Activated T-helper 1 cell treated with anti-CD3 and anti-CD28 coated beads, Interleukin-12 subunit alpha, Interleukin-12 subunit beta, Interleukin-2, Interleukin-4 antibody, amounts not matched to agents 30 ng/mL and 10 ng/mL and 1 ng/mL, durations not matched to agents 14 hours and 24 hours and 36 hours (primary cell): ENCODE measurements at regions not wholly inside any gene's neighbourhood (a gene's known extent, or its start where the extent isn't known, plus 50 kb on each side); places are given as distances from the start of the nearest gene placed in this dataset.

Source experiments
- DNase-seq: peaks from one replicate; pipeline ENCODE4 v3.0.0; 2021; ENCODE audit warnings: low spot score
- H3K27ac Mint-ChIP-seq: one replicate; pipeline ENCODE4 v1.8.0; 2021; ENCODE audit warnings: mild to moderate bottlenecking, mixed read lengths
- H3K27me3 Mint-ChIP-seq: one replicate; pipeline ENCODE4 v1.8.0; 2022; ENCODE audit warnings: mild to moderate bottlenecking, moderate library complexity, mixed read lengths; ENCODE audit not compliant: insufficient read depth
- H3K36me3 Mint-ChIP-seq: one replicate; pipeline ENCODE4 v1.8.0; 2021; ENCODE audit warnings: low read depth, mixed read lengths
- H3K4me1 Mint-ChIP-seq: one replicate; pipeline ENCODE4 v1.8.0; 2021; ENCODE audit warnings: low read depth, mixed read lengths
- H3K4me3 Mint-ChIP-seq: one replicate; pipeline ENCODE4 v1.8.0; 2021; ENCODE audit warnings: mild to moderate bottlenecking, moderate library complexity, mixed read lengths
- H3K9me3 Mint-ChIP-seq: one replicate; pipeline ENCODE4 v1.8.0; 2021; ENCODE audit warnings: mixed read lengths
- intact Hi-C: fragments of 100-400 bp; cut with micrococcal nuclease; formaldehyde crosslinking; loops from one replicate; pipeline ENCODE4 v1.15.1; 2024

DNA sequence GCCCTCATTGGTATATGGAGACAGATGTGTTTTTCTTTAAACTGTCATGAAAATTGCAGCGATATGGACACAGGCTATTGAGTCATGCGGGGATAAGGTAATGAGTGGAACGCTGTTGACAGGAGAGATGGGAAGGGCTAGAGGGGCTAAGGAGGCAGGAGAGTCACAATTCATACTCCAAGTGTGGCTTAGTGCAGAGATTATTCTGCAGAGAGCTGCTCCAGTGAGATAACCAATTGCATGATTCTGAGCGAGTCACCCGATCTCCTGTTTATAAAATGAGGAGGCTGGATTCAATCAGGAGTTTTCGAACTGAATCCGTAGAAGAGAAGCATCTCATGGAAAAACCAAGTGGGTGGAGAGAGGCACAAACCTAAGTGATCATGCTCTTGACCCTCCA, 106.4 kb upstream of the PLEKHG7 start:
- no peak overlapping the region for H3K4me3 Mint-ChIP-seq
- H3K4me1 Mint-ChIP-seq = peaks cover 52% of the 10 kb centered on the region
- H3K36me3 Mint-ChIP-seq = peaks cover 37% of the 10 kb centered on the region
- DNase-seq = no peak
- H3K27ac Mint-ChIP-seq = peak overlapping the region; percentile 37
- H3K27me3 Mint-ChIP-seq = no peaks in the 10 kb centered on the region
- intact Hi-C loops = loop anchor here (10.0 kb wide), 1 partner anchor 1188 kb away; no protein-coding TSS in a partner anchor
- peaks cover 43% of the 10 kb centered on the region for H3K9me3 Mint-ChIP-seq

DNA sequence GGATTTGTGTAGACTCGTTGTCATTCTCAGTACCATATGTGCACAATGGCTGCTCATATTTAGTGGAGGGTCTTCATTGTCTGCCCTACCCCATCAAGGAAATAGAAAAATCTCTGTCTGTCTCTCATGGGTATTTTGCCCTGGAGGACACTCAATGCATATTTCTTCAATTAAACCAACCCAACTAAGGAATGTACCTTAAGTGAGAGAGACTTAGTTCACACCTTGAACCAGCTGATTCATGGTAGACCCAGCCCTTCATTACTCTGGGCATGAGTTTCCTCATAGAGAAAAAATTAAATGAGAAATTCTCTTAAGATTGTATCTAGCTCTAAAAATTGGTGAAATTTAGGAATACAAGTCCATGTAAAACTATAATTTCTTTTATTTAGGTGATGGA, 107.1 kb upstream of the PLEKHG7 start:
- no peak for DNase-seq
- Mint-ChIP-seq H3K27me3 (no peaks in the 10 kb centered on the region), H3K36me3 (peaks cover 35% of the 10 kb centered on the region), H3K4me3 (peak overlapping the region; percentile 17), H3K9me3 (peaks cover 38% of the 10 kb centered on the region), H3K4me1 (peaks cover 56% of the 10 kb centered on the region), H3K27ac (peak overlapping the region; percentile 78)
- intact Hi-C loops = loop anchor here (2.0 to 10.0 kb wide), 3 partner anchors 43 to 1189 kb away; no protein-coding TSS in a partner anchor

DNA sequence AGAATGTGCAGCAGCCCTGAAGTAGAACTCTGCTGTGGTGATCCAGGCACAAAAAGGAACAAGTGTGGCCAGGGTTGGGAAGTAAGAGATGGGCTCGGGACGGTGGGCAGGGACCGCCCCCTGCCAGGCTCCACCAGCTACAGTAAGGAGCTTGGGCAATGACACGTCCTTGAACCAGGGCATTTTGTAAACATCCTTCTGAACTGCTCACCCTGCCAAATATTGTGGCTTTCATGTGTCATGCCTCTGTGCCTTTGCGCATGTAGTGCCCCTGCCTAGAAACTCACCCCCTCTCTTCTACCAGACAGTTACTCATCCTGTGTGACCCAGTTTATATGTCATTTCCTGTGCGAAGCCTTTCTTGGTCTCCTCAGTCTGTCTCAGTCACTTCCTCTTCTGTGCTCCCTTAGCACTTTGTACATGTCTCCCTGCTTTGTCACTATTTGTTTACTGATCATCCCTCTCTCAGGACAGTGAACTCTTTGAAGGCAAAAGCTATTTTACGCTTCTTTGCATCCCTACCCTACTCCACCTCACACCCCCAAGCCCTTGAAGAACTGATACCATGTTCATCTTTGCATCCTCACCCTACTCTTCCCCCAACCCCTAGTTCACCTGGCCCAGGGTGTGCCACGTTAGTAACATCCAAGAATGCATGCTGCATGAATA, 108.9 kb upstream of the PLEKHG7 start:
- peak overlapping the region; percentile 99 for H3K27ac Mint-ChIP-seq
- DNase-seq = peak; percentile 79
- peaks cover 63% of the 10 kb centered on the region for H3K4me1 Mint-ChIP-seq
- peaks cover 23% of the 10 kb centered on the region for H3K36me3 Mint-ChIP-seq
- no peaks in the 10 kb centered on the region for H3K27me3 Mint-ChIP-seq
- peaks cover 27% of the 10 kb centered on the region for H3K9me3 Mint-ChIP-seq
- peak overlapping the region; percentile 72 for H3K4me3 Mint-ChIP-seq
- intact Hi-C loops = loop anchor here (1.0 to 10.0 kb wide), 14 partner anchors 10 to 1191 kb away; no protein-coding TSS in a partner anchor

DNA sequence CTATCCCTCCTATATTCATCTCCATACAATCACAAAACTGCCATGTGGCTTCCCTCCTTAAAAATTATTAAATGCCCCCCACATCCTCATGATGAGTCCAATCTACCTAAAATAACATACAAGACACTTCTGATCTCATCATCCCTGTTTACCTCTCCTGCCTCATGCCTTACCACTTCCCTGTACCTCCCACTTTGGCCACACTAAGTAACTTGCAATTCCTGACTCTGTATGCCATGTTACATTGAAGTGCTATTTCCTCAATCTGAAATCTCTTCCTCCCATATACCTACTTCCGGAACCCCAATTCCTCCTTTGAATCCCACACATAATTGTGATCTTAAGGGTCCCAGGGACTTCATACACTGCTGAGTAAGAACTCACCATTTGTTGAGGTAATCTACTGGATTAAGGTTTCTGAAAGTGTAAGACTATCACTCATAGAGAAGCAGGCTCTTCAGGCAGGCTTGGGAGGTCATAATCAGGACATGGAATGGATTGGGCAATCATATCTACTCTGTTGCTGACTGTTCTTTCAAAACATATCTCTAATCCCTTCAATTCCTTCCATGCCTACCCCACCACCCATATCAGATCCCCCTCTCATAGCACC, 117.6 kb upstream of the PLEKHG7 start:
- no peak for DNase-seq
- Mint-ChIP-seq H3K36me3 (peaks cover 19% of the 10 kb centered on the region), H3K4me1 (peaks cover 8% of the 10 kb centered on the region), H3K27me3 (no peaks in the 10 kb centered on the region), H3K9me3 (peaks cover 29% of the 10 kb centered on the region), H3K4me3 (no peak overlapping the region), H3K27ac (no peak overlapping the region)
- intact Hi-C loops = no loop called here

DNA sequence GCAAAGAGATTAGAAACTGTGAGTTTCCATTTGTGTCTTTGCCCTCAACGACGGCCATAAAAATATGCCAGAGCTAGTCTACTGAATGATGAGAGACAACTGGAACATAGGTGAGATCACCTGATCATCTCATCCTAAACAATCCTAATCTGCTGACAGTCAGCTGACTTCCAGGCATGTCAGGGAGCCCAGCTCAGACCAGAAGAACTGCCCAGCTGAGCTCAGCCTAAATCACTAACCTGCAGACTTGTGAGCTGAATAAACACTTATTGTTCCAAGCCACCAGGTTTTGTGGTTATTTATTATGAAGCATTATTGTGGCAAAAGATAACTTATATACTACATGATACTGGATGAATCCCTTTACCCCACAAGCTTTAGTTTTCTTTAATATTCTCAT, 118.9 kb upstream of the PLEKHG7 start:
- intact Hi-C loops = no loop called here
- Mint-ChIP-seq H3K27me3 (no peaks in the 10 kb centered on the region), H3K36me3 (peaks cover 21% of the 10 kb centered on the region), H3K4me1 (no peaks in the 10 kb centered on the region), H3K9me3 (peaks cover 29% of the 10 kb centered on the region), H3K27ac (no peak overlapping the region), H3K4me3 (no peak overlapping the region)
- no peak for DNase-seq

- no peak overlapping the region for H3K27ac Mint-ChIP-seq
- no peaks in the 10 kb centered on the region for H3K4me1 Mint-ChIP-seq
- H3K36me3 Mint-ChIP-seq = peaks cover 21% of the 10 kb centered on the region
- intact Hi-C loops = no loop called here
- peaks cover 29% of the 10 kb centered on the region for H3K9me3 Mint-ChIP-seq
- H3K4me3 Mint-ChIP-seq = no peak overlapping the region
- no peaks in the 10 kb centered on the region for H3K27me3 Mint-ChIP-seq
- DNase-seq = no peak
Measured at GRCh38 chr12:92582893-92583292, 119.9 kb upstream of the PLEKHG7 start.

DNA sequence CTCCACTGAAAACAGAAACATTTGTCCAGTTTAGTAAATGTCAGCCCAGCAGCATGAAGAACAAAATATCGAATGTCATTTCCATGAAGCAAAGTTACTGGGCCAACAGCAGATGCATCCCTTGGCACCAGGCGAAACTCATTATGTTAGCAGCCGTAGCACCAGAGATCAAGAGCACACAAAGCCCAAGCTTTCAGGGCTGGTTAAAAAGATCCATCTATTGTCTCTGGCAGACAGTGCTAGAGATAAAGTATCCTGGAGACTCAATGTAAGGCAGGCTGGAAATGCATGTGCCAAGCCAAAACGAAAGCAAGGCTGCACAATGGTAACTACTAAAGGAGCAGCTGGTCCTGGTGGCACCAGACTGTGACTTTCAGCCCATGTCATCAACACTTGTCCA, 120.3 kb upstream of the PLEKHG7 start:
- Mint-ChIP-seq H3K9me3 (peaks cover 26% of the 10 kb centered on the region), H3K36me3 (peaks cover 19% of the 10 kb centered on the region), H3K27ac (no peak overlapping the region), H3K27me3 (no peaks in the 10 kb centered on the region), H3K4me3 (no peak overlapping the region), H3K4me1 (no peaks in the 10 kb centered on the region)
- no peak for DNase-seq
- intact Hi-C loops = no loop called here

GRCh38 chr12:92581604-92582003, 121.2 kb upstream of the PLEKHG7 start:
- no peaks in the 10 kb centered on the region for H3K27me3 Mint-ChIP-seq
- peaks cover 17% of the 10 kb centered on the region for H3K36me3 Mint-ChIP-seq
- no peak for DNase-seq
- no peak overlapping the region for H3K27ac Mint-ChIP-seq
- no peak overlapping the region for H3K4me3 Mint-ChIP-seq
- H3K9me3 Mint-ChIP-seq = peaks cover 23% of the 10 kb centered on the region
- no peaks in the 10 kb centered on the region for H3K4me1 Mint-ChIP-seq
- intact Hi-C loops = no loop called here

DNA sequence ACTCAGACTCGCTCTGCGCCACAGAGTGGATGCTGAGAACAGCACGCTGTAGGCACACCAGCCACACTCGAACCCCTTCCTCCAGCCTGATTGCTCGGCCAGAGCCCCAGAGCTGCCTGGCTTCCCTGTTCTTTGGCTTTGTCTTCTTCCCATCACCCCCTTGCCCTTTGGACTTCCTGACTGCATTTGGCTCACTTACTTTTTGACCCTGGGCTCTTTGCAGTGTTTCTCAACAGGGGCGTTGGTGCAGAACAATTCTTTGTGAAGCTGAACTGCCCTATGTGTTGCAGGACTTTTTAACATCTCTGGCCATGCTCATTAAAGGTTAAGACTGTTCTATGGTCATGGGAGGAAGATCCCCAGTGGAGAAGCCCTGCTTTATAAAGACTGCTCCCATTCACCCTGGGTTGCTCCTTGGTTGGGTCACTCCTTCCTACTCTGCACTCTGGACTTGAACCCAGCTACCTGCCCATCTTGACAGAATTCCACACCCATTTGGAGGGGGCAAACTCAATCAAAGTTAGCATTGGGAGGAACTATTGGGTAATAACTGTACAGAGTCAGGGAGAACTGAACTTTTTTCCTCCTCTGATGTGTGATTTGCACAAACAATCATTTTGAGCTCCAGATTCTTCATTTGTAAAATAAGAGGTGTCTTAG, 127.7 kb upstream of the PLEKHG7 start:
- Mint-ChIP-seq H3K36me3 (peaks cover 4% of the 10 kb centered on the region), H3K27ac (no peak overlapping the region)
- intact Hi-C loops = loop anchor here (1.0 to 5.0 kb wide), 4 partner anchors 32 to 1213 kb away; no protein-coding TSS in a partner anchor

DNA sequence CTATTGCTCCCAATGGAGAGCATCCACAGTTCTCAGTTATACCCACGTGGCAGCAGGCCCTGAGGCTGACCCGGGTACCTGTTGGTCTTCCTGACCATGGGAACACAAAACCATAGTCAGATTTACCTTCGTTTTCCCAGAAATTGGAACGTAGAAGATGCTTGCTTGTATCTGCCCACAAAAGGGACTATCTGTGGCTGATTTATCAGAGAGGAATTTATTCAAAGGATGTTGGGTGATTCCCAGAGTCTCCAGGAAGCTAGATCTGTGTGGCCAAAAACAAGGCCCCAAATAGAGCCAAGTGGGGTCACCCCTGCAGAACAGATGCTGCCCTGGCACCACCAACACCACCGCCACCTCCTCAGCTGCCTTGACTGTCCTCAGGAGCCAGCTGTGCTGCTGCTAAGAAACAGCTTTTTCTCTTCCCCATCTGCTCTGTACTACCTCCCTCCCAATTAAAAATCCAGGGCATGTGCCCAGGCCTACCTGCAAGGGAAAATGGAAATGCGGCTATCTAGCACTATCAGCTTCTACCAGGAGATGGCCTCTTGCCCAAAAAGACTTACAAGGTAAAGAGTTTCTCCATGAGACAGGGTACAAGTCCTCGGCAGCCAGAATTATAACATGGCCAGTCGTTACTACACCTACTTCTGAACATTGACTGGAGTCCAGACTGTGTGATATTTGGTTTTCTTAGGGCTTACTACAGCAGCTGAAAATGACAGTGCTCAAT, 128.6 kb upstream of the PLEKHG7 start:
- Mint-ChIP-seq H3K27me3 (no peaks in the 10 kb centered on the region), H3K9me3 (no peaks in the 10 kb centered on the region), H3K4me3 (no peak overlapping the region), H3K36me3 (peaks cover 3% of the 10 kb centered on the region), H3K4me1 (peaks cover 25% of the 10 kb centered on the region), H3K27ac (no peak overlapping the region)
- DNase-seq = no peak
- intact Hi-C loops = loop anchor here (1.0 to 5.0 kb wide), 4 partner anchors 33 to 1212 kb away; no protein-coding TSS in a partner anchor

More for the DNA sequence above, 127.7 kb upstream of the PLEKHG7 start:
- H3K4me3 Mint-ChIP-seq = no peak overlapping the region
- no peaks in the 10 kb centered on the region for H3K9me3 Mint-ChIP-seq
- DNase-seq = no peak
- no peaks in the 10 kb centered on the region for H3K27me3 Mint-ChIP-seq
- peaks cover 25% of the 10 kb centered on the region for H3K4me1 Mint-ChIP-seq

GRCh38 chr12:92573104-92573503, 129.7 kb upstream of the PLEKHG7 start:
- no peak for DNase-seq
- Mint-ChIP-seq H3K36me3 (peaks cover 3% of the 10 kb centered on the region), H3K27me3 (no peaks in the 10 kb centered on the region), H3K27ac (no peak overlapping the region), H3K4me3 (no peak overlapping the region), H3K4me1 (peaks cover 25% of the 10 kb centered on the region), H3K9me3 (no peaks in the 10 kb centered on the region)
- intact Hi-C loops = loop anchor here (5.0 kb wide), 3 partner anchors 34 to 1211 kb away; no protein-coding TSS in a partner anchor

- no peak for DNase-seq
- peaks cover 33% of the 10 kb centered on the region for H3K4me1 Mint-ChIP-seq
- H3K4me3 Mint-ChIP-seq = no peak overlapping the region
- no peaks in the 10 kb centered on the region for H3K27me3 Mint-ChIP-seq
- peaks cover 10% of the 10 kb centered on the region for H3K36me3 Mint-ChIP-seq
- H3K9me3 Mint-ChIP-seq = peaks cover 4% of the 10 kb centered on the region
- intact Hi-C loops = loop anchor here (2.0 to 5.0 kb wide), 5 partner anchors 35 to 1210 kb away; no protein-coding TSS in a partner anchor
- H3K27ac Mint-ChIP-seq = no peak overlapping the region
Measured at GRCh38 chr12:92571844-92572543, 130.8 kb upstream of the PLEKHG7 start.
